Left renal cortex interstitium (tissue), 4 donors: ENCODE measurements at regions not wholly inside any gene's neighbourhood (a gene's known extent, or its start where the extent isn't known, plus 50 kb on each side); places are given as distances from the start of the nearest gene placed in this dataset.
A peak's percentile ranks its signal among the peaks of the same experiment; 100 is the strongest.
"Not testable (repeated sequence)": the region's sequence is repeated elsewhere in the genome, so short reads cannot be mapped to it uniquely, and the experiment has no call there.

ENCODE experiments used
- DNase-seq, 4 donors: peaks; one replicate each; pipeline ENCODE4 v3.0.0-alpha.2; 2013; ENCODE audit warnings: low read depth in 4 of 4, low spot score in 2 of 4, missing footprints in 1 of 4

DNA sequence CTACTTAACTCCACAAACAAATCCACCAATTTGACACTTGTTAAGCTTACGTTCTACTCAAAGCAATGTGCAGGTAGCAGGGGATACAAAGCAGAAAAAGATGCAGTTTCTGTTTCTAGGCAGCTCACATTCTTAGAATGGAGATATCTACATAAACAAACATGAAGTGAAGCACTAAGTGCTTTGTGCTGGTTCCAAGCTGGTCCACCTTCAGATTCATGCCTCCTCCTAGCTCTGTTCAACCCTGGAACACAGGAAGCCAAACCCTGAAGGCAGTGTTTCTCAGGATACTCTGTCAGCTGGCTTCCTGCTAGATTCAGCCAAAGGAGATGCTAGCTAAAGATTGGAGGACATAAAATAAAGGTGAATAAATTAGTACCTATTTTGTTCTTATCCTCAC lies 55.3 kb upstream of the NOL4 start:
- no peak for DNase-seq

- no peak for DNase-seq
Observed at GRCh38 chr18:34280653-34281052, 55.9 kb upstream of the NOL4 start.

GRCh38 chr18:34281290-34281689 lies 56.6 kb upstream of the NOL4 start:
- DNase-seq = no peak

GRCh38 chr18:34281722-34282121 lies 57.0 kb upstream of the NOL4 start:
- DNase-seq = no peak

DNA sequence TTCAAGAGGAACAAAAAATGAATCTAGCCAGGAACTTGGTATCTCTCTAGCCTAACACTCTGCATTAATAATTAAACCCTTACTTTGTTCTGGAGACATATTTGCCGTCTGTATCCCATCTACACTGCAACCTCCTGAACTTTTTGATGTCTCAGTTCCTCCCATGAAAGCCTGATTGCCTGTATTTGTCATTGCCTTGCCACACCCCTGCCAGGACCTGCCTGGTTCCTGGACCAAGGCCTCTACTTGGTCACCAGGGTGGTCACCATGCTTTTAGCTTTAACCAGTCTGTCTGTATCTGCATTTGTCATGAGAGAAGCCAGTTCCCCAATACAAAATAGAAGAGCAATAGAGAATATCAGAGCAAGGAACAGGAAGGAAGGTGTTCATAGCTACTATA lies 58.8 kb upstream of the NOL4 start:
- DNase-seq = no peak

DNA sequence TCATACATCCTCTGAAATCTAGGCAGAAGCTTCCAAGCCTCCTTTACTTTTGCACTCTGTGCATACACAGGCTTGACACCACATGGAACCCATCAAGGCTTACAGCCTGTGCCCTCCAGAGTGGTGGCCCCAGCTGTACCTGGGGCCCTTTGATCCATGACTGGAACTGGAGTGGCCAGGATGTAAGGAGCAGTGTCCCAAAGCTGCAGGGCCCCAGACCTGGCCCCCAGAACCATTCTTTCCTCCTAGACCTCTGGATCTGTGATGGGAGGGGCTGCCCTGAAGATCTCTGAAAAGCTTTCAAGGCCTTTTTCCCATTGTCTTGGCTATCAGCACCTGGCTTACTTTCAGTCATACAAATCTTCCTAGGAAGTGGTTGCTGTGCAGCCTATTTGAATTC lies 63.1 kb upstream of the NOL4 start:
- no peak for DNase-seq

DNA sequence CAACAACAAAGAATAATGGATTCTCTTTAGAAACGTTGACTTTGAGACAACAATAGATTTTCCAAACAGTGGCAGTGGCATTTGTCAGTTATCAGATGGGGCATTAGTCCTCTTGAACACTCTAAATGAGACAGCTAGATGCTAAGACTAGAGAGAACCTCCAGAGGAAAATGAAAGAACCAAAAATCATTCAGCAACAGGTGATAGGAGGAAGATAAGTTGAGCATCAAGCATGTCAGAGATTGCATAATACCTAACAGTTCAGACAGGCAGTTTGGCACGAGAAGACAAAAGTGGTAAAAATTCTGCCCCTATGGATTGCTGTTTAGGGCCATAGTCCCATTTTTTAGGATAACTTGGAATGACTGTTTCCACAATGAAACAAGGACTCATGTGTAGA lies 67.9 kb upstream of the NOL4 start:
- no peak for DNase-seq

DNA sequence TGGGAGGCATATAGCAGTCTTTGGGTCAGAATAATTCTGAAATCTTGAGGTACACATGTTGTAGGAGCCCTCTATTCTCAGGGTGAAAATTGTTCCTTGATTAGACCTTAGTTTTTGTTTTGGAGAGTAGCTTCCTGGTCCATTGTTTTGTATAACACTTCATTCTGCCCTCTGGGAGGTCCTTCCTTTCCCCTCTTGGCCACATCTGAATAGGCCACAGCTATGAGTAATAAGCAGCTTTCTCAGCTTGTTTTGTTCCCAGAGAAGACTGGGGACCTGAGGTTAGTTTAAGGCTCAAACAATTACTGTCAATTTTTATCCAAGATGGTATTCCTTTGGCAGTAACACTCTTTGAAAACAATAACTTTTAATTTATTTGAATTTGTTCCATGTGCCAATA lies 72.6 kb upstream of the NOL4 start:
- no peak for DNase-seq

DNA sequence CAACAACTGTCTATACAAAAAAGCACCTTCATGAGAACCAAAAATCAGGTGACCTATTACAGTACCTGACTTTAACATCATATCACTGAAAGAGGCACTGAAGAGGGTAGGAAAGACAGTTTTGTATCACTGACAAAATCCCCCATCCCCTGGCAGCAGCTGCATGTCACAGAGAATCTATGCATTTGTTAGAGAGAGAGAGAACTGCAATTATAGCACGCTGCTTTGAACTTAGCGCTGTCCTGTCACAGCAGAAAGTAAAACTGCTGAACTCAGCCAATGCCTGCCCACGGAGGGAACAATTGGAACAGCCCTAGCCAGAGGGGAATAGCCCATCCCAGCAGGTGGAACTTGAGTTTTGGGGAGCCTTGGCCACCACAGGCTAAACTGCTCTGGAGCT lies 75.1 kb upstream of the NOL4 start:
- no peak for DNase-seq

GRCh38 chr18:34311468-34311867 lies 86.8 kb upstream of the NOL4 start:
- no peak for DNase-seq

DNA sequence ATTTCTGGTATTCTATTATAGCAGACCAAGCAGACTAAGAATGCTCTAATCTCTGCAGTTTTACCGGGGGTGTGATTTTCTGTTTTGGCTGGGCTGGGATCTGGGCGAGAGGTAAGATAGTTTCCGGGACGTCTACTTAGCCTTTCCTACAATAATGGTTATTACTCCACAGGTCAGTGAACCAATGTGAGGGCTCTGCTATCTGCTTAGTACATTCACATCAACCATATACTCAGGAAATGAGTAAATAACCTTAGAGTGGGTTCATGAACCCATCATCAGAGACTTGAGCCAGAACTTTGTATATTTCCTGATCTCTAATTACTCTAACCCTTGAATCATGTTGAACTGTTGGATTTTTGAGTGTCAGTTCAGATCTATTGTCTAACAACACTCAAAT lies 90.1 kb upstream of the NOL4 start:
- DNase-seq = no peak

DNA sequence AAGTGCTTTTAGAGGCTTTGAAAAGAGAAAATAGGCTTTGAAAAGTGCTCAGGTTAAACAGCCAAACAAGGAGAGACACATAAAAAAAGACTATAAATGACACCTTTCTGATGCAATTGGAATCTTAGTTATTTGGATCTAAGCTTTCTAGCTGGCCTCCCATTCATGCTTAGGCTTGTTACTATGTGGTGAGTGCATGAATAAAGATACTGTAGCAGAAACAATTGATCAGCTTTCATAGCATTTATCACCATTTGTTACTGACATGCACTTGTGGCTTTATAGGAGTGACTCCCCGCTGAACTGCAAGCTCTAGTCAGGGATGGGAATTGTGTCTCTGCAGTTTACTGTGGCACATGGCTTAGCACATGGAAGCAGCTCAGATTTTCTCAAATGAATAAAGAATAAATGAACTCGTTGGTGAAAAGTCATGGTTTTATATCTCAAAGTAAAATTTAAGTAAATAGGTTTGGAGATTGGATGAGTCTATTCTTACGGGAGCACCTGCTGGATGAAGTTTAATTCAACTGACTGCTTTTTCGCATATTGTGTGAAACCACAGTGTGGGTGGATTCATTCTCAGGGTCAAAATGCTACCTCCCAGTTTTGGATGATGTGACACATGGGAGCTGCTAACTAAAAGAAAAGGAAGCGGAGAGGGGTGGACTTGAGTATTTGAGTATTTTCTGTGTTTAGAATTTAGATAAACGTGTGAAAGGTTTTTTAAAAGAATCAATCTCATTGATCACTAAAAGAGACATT lies 91.1 kb upstream of the NOL4 start:
- DNase-seq = no peak

- DNase-seq = no peak
Observed at GRCh38 chr18:34320267-34320666, 95.6 kb upstream of the NOL4 start.

DNA sequence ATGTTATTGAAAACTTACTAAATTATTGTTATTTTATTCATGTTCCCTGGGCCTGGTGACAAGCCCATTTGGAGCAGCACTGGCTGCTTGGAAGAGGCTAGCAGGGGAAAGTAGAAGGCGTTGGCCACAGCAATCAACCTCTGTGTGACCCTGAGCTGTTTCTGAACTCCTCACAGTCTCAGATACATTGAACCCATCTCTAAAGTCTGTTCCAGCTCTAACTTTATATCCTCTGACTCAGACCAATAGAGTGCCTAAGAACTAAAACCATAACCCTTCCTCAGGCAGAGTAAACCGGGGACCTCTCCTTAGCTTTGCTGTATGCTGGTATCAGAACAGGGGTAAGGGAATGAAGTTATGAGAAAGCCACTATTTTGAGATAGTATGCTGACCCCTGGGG lies 96.4 kb upstream of the NOL4 start:
- no peak for DNase-seq

GRCh38 chr18:34322365-34323289 lies 97.9 kb upstream of the NOL4 start:
- DNase-seq = peak; percentile 13 to 66 (median 18)

- no peak for DNase-seq
Observed at GRCh38 chr18:34329840-34330239, 105.1 kb upstream of the NOL4 start.

DNA sequence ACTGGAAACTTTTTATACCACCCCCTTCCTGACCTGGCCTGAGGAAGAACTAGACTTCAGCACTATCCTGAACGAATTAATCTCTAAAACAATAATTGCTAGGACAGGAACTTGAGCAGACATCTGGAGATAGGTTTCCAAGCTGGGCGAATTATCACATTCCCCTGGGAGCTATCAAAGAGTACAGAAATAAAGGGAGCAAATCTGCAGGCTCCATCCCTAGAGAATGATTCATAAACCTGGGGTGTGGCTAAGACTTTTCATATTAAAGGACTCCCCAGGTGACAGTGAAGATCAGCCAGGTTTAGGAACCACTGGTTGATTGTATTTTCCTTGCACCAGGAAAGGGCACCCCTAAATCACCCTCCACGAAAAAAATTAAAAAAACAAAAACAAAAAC lies 105.6 kb upstream of the NOL4 start:
- DNase-seq = no peak

- DNase-seq = not testable (repeated sequence)
Observed at GRCh38 chr18:34330907-34331306, 106.2 kb upstream of the NOL4 start.

DNA sequence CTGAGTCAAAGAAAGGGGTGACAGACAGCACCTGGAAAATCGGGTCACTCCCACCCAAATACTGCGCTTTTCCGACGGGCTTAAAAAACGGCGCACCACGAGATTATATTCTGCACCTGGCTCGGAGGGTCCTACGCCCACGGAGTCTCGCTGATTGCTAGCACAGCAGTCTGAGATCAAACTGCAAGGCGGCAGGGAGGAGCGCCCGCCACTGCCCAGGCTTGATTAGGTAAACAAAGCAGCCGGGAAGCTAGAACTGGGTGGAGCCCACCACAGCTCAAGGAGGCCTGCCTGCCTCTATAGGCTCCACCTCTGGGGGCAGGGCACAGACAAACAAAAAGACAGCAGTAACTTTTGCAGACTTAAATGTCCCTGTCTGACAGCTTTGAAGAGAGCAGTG lies 106.6 kb upstream of the NOL4 start:
- not testable (repeated sequence) for DNase-seq

DNA sequence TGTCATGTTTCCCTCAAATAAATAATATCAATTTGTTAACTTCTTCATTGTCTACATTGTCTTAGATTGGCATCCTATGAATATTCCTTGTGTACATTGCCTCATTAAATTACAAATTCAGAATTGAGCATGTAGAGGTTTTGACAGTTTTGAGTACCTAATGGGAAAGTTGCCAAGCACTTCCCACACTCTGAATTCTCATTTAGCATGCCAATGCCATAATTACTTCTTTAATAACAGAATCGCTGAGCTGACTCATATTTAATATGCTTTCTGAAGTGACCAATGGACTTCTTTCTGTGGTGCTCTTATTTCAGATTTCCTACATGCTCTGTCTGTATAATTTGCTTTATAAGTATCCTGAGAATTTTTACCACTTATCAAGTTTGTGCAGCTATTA lies 114.4 kb upstream of the NOL4 start:
- DNase-seq = no peak

GRCh38 chr18:34342960-34343359 lies 118.2 kb upstream of the NOL4 start:
- no peak for DNase-seq

- no peak for DNase-seq
Observed at GRCh38 chr18:34345738-34346137, 121.0 kb upstream of the NOL4 start.
